GM23338 (cell line): ENCODE measurements at regions not wholly inside any gene's neighbourhood (a gene's known extent, or its start where the extent isn't known, plus 50 kb on each side); places are given as distances from the start of the nearest gene placed in this dataset.

ENCODE experiments used
- ATAC-seq: fragments of 200-7000 bp; cut with Tn5 transposase; 3 replicates; pipeline ENCODE4 v1.9.1; 2020
- DNase-seq: peaks from one replicate; pipeline ENCODE4 v3.0.0-alpha.2; 2015; ENCODE audit warnings: low spot score
- H2AFZ ChIP-seq: fragments of 200-600 bp; sonication (generic); 2 replicates; pipeline ENCODE4 v1.8.0; 2016; ENCODE audit warnings: antibody characterized with exemption, mild to moderate bottlenecking, moderate library complexity
- H3F3A ChIP-seq: fragments of 200-600 bp; sonication (generic); replicated peaks from 2 replicates; pipeline ENCODE4 v1.8.0; 2017; ENCODE audit warnings: antibody characterized with exemption, mixed run types, low read depth
- H3K27ac ChIP-seq: fragments of 200-600 bp; sonication (generic); 2 replicates; pipeline ENCODE4 v1.6.1; 2016; ENCODE audit warnings: low read depth
- H3K27me3 ChIP-seq: fragments of 200-600 bp; sonication (generic); 2 replicates; pipeline ENCODE4 v1.8.0; 2016; ENCODE audit warnings: mild to moderate bottlenecking, mixed run types, moderate library complexity; ENCODE audit not compliant: insufficient read depth
- H3K36me3 ChIP-seq: fragments of 200-600 bp; sonication (generic); 2 replicates; pipeline ENCODE4 v1.8.0; 2016; ENCODE audit warnings: mild to moderate bottlenecking; ENCODE audit not compliant: insufficient read depth
- H3K4me1 ChIP-seq: fragments of 200-600 bp; sonication (generic); 2 replicates; pipeline ENCODE4 v1.8.0; 2016; ENCODE audit warnings: mild to moderate bottlenecking, moderate library complexity; ENCODE audit not compliant: insufficient read depth
- H3K4me2 ChIP-seq: fragments of 200-600 bp; sonication (generic); 2 replicates; pipeline ENCODE4 v1.7.1; 2017; ENCODE audit warnings: mixed run types
- H3K4me3 ChIP-seq: fragments of 200-600 bp; sonication (generic); 2 replicates; pipeline ENCODE4 v1.6.1; 2016; ENCODE audit warnings: mixed run types
- H3K79me2 ChIP-seq: fragments of 200-600 bp; sonication (generic); replicated peaks from 2 replicates; pipeline ENCODE4 v1.8.0; 2017; ENCODE audit warnings: mild to moderate bottlenecking; ENCODE audit not compliant: insufficient read depth
- H3K9me2 ChIP-seq: fragments of 200-600 bp; sonication (generic); 2 replicates; pipeline ENCODE4 v1.8.0; 2017; ENCODE audit not compliant: insufficient read depth
- H4K20me1 ChIP-seq: fragments of 200-600 bp; sonication (generic); replicated peaks from 2 replicates; pipeline ENCODE4 v1.8.0; 2017; ENCODE audit warnings: mild to moderate bottlenecking; ENCODE audit not compliant: insufficient read depth
- H3K27ac Mint-ChIP-seq: 2 replicates; pipeline ENCODE4 v1.8.0; 2020; ENCODE audit warnings: inconsistent platforms, mild to moderate bottlenecking, moderate library complexity, mixed read lengths
- H3K27me3 Mint-ChIP-seq: 3 replicates; pipeline ENCODE4 v1.8.0; 2022; ENCODE audit warnings: low read depth, mild to moderate bottlenecking, moderate library complexity, mixed read lengths, inconsistent platforms; ENCODE audit not compliant: insufficient read depth, poor library complexity
- H3K36me3 Mint-ChIP-seq: 3 replicates; pipeline ENCODE4 v1.8.0; 2021; ENCODE audit warnings: low read depth, mild to moderate bottlenecking, inconsistent platforms, moderate library complexity, mixed read lengths
- H3K4me1 Mint-ChIP-seq: 3 replicates; pipeline ENCODE4 v1.8.0; 2020; ENCODE audit warnings: mild to moderate bottlenecking, inconsistent platforms, mixed read lengths
- H3K4me3 Mint-ChIP-seq: 3 replicates; pipeline ENCODE4 v1.8.0; 2021; ENCODE audit warnings: moderate library complexity, mild to moderate bottlenecking, inconsistent platforms, mixed read lengths
- H3K9me3 Mint-ChIP-seq: 3 replicates; pipeline ENCODE4 v1.8.0; 2020; ENCODE audit warnings: moderate library complexity, mild to moderate bottlenecking, inconsistent platforms, mixed read lengths
- EZH2 ChIP-seq: fragments of 200-600 bp; sonication (generic); IDR thresholded peaks from one replicate; pipeline ENCODE4 v1.8.0; 2017; ENCODE audit warnings: antibody characterized with exemption, mild to moderate bottlenecking, low read depth; ENCODE audit not compliant: unreplicated experiment
- EZH2phosphoT487 ChIP-seq: fragments of 200-600 bp; sonication (generic); IDR thresholded peaks from one replicate; pipeline ENCODE4 v1.8.1; 2018; ENCODE audit warnings: antibody characterized with exemption; ENCODE audit not compliant: unreplicated experiment
- JUNB ChIP-seq: IDR thresholded peaks from one replicate; pipeline ENCODE4 v1.6.1; 2016; ENCODE audit warnings: antibody characterized with exemption; ENCODE audit not compliant: unreplicated experiment
- NANOG ChIP-seq: IDR thresholded peaks from 2 replicates; pipeline ENCODE4 v1.6.1; 2016; ENCODE audit warnings: antibody characterized with exemption, borderline replicate concordance
- POLR2AphosphoS5 ChIP-seq: IDR thresholded peaks from 2 replicates; pipeline ENCODE4 v1.6.1; 2016; ENCODE audit warnings: antibody characterized with exemption, low read depth
- REST ChIP-seq: IDR thresholded peaks from one replicate; pipeline ENCODE4 v1.6.1; 2018; ENCODE audit warnings: antibody characterized with exemption; ENCODE audit not compliant: unreplicated experiment
- STAT1 ChIP-seq: IDR thresholded peaks from one replicate; pipeline ENCODE4 v1.6.1; 2016; ENCODE audit warnings: antibody characterized with exemption; ENCODE audit not compliant: unreplicated experiment
- ZNF114 ChIP-seq: fragments of 250-450 bp; sonication (Bioruptor Pico); IDR thresholded peaks from 2 replicates; pipeline ENCODE4 v1.5.0; 2020; ENCODE audit warnings: mild to moderate bottlenecking, moderate library complexity
- ZNF331 ChIP-seq: fragments of 250-450 bp; sonication (Bioruptor Pico); IDR thresholded peaks from 2 replicates; pipeline ENCODE4 v1.5.0; 2020; ENCODE audit warnings: low read depth, mild to moderate bottlenecking, moderate library complexity
- ZNF462 ChIP-seq: fragments of 250-450 bp; sonication (Bioruptor Pico); IDR thresholded peaks from 2 replicates; pipeline ENCODE4 v1.5.0; 2020; ENCODE audit warnings: mild to moderate bottlenecking, moderate library complexity
- TF ChIP-seq, protein P1 (sequence below): IDR thresholded peaks from 2 replicates; pipeline ENCODE4 v1.6.1; 2016; ENCODE audit warnings: antibody characterized with exemption
- TF ChIP-seq, protein P2 (sequence below), 2 experiments: fragments of 200-600 bp in 1 of 2; sonication (generic) in 1 of 2; conservative IDR thresholded peaks; 2 replicates each; pipeline versions ENCODE4 v1.5.1 to v1.6.1; 2016 to 2017; ENCODE audit warnings: antibody characterized with exemption in 2 of 2, low read depth in 2 of 2, mild to moderate bottlenecking in 2 of 2, moderate library complexity in 1 of 2

- Mint-ChIP-seq H3K27me3 (no peaks in the 10 kb centered on the region), H3K27ac (no peak overlapping the region), H3K9me3 (no peaks in the 10 kb centered on the region), H3K36me3 (no peaks in the 10 kb centered on the region), H3K4me3 (no peak overlapping the region), H3K4me1 (no peaks in the 10 kb centered on the region)
- Histone ChIP-seq H3K4me1 (0 out of 2 replicates have a peak, but pooled peaks cover 5% of the 10 kb centered on the region), H4K20me1 (no peaks in the 10 kb centered on the region), H2AFZ (0 out of 2 replicates have a peak overlapping the region, but pooled peaks have one; percentile 84), H3K79me2 (no peaks in the 10 kb centered on the region), H3F3A (no peaks in the 10 kb centered on the region), H3K36me3 (no peaks in the 10 kb centered on the region), H3K27me3 (no peaks in the 10 kb centered on the region), H3K27ac (no peak overlapping the region), H3K9me2 (peaks cover 5% of the 10 kb centered on the region; the same call in 1 of the 2 replicates), H3K4me3 (no peak overlapping the region), H3K4me2 (no peak overlapping the region)
- DNase-seq (no peak), ATAC-seq (no peak)
- TF ChIP-seq ZNF114 (CRISPR knock-in tag), result no peak
- TF ChIP-seq REST, result no peak
- no peak for TF ChIP-seq JUNB
- TF ChIP-seq STAT1, result no peak
- TF ChIP-seq, protein P1, sequence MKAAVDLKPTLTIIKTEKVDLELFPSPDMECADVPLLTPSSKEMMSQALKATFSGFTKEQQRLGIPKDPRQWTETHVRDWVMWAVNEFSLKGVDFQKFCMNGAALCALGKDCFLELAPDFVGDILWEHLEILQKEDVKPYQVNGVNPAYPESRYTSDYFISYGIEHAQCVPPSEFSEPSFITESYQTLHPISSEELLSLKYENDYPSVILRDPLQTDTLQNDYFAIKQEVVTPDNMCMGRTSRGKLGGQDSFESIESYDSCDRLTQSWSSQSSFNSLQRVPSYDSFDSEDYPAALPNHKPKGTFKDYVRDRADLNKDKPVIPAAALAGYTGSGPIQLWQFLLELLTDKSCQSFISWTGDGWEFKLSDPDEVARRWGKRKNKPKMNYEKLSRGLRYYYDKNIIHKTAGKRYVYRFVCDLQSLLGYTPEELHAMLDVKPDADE, result no peak
- TF ChIP-seq, protein P2, sequence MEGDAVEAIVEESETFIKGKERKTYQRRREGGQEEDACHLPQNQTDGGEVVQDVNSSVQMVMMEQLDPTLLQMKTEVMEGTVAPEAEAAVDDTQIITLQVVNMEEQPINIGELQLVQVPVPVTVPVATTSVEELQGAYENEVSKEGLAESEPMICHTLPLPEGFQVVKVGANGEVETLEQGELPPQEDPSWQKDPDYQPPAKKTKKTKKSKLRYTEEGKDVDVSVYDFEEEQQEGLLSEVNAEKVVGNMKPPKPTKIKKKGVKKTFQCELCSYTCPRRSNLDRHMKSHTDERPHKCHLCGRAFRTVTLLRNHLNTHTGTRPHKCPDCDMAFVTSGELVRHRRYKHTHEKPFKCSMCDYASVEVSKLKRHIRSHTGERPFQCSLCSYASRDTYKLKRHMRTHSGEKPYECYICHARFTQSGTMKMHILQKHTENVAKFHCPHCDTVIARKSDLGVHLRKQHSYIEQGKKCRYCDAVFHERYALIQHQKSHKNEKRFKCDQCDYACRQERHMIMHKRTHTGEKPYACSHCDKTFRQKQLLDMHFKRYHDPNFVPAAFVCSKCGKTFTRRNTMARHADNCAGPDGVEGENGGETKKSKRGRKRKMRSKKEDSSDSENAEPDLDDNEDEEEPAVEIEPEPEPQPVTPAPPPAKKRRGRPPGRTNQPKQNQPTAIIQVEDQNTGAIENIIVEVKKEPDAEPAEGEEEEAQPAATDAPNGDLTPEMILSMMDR (conservative IDR thresholded peaks at IDR 0.05; ENCODE audit: low read depth in 2 of 2), result no peak
- TF ChIP-seq EZH2, result no peak
- no peak for TF ChIP-seq EZH2phosphoT487
- no peak for TF ChIP-seq POLR2AphosphoS5
- no peak for TF ChIP-seq NANOG
- no peak for TF ChIP-seq ZNF462
- no peak for TF ChIP-seq ZNF331 (CRISPR knock-in tag)
Observed at GRCh38 chr7:52940481-52940880, 95.0 kb upstream of the POM121L12 start.
